ENCODE measurements at regions not wholly inside any gene's neighbourhood (a gene's known extent, or its start where the extent isn't known, plus 50 kb on each side); places are given as distances from the start of the nearest gene placed in this dataset.

DNA sequence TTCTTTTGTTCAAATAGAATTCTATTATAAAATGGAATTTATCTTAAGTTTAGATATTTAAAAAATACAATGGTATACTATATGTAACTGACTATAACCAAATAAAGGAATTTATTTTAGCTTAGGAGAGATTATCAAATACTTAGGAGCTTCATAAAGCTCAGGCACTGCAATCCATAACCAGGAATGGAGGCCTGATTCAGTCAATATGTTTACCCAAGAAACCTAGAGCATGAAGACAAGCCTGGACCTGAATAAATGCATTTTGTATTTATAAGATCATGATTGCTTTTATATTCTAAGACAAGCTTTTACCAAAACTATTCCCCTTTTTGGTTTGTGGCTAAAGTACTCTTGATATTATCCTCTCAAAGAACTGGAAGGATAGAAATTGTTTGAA, 742.6 kb downstream of the FAT4 start:
- DNase-seq (ENCODE audit: low spot score in 2 of 2) (no peak), ATAC-seq (no peak)
- H3K36me3 Mint-ChIP-seq: no peaks in the 10 kb centered on the region
- peaks cover 21 to 24% of the 10 kb centered on the region in 2 donors for H3K9me3 Mint-ChIP-seq
- no peak overlapping the region for H3K27ac Mint-ChIP-seq

DNA sequence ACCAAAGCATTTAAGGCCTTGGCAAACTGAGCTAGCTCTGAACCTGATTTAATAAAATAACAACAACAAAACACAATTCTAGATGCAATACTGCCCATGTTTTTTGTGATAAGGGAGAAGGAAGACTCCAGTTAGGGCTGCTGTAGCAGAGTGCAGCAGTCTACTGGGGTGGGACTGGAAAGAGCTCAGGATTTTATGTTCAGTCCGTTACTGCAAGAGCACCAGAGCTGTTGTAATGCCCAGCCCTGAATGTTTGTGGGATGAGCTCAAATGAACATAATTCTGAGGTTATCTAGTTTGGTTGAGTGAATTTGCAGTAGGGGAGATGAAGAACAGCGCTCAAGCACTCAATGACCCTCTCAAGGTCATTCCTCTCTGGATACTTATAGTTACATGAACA, 743.8 kb downstream of the FAT4 start:
- ATAC-seq: no peak
- Mint-ChIP-seq H3K36me3 (no peaks in the 10 kb centered on the region), H3K9me3 (peaks cover 21 to 24% of the 10 kb centered on the region in 2 donors), H3K27ac (no peak overlapping the region)
- no peak for DNase-seq (ENCODE audit: low spot score in 2 of 2)

DNA sequence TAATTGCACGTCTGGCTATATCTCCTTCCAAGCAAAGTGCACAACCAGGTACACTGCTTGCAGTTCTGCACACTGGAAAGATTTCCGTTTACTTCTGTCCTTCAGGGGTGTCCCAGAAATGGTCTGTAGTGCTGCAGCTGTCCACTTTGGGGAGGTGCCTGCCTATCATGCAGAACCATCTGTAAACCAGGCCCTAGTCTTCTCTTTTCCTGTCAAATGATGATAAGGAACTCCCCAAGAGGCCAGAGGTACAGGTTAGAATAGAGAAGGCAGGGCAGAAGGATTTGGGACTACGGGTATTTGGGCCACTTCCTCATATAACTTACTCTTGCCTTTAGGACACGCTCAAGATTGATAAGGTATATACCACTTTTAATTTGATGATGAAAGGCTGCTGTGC, 746.9 kb downstream of the FAT4 start:
- no peak for DNase-seq (ENCODE audit: low spot score in 2 of 2)
- peaks cover 11 to 25% of the 10 kb centered on the region in 2 donors for H3K9me3 Mint-ChIP-seq
- no peaks in the 10 kb centered on the region for H3K36me3 Mint-ChIP-seq
- ATAC-seq: no peak
- H3K27ac Mint-ChIP-seq: no peak overlapping the region

DNA sequence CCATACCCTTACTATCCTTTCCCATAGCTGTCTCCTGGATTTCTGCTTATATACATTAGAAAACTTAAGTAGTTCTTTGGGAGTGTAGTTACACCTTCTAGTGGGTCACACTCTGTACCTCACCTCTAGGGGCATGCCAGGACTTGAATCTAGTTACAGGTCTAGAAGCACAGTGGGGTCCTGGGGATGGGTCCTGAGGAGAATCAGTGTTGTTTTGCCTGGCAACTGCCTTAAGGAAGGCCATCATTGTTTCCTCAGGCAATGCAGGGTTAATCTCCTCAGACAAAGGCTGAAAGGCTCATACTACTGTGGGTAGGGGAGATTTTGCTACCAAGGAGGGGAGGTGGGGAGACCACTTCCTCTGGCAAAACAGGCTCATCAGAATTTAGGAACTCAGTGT, 750.3 kb downstream of the FAT4 start:
- H3K36me3 Mint-ChIP-seq: no peaks in the 10 kb centered on the region
- H3K9me3 Mint-ChIP-seq: peaks cover 0 to 16% of the 10 kb centered on the region in 2 donors
- H3K27ac Mint-ChIP-seq: no peak overlapping the region
- ATAC-seq: no peak
- DNase-seq (ENCODE audit: low spot score in 2 of 2): no peak

DNA sequence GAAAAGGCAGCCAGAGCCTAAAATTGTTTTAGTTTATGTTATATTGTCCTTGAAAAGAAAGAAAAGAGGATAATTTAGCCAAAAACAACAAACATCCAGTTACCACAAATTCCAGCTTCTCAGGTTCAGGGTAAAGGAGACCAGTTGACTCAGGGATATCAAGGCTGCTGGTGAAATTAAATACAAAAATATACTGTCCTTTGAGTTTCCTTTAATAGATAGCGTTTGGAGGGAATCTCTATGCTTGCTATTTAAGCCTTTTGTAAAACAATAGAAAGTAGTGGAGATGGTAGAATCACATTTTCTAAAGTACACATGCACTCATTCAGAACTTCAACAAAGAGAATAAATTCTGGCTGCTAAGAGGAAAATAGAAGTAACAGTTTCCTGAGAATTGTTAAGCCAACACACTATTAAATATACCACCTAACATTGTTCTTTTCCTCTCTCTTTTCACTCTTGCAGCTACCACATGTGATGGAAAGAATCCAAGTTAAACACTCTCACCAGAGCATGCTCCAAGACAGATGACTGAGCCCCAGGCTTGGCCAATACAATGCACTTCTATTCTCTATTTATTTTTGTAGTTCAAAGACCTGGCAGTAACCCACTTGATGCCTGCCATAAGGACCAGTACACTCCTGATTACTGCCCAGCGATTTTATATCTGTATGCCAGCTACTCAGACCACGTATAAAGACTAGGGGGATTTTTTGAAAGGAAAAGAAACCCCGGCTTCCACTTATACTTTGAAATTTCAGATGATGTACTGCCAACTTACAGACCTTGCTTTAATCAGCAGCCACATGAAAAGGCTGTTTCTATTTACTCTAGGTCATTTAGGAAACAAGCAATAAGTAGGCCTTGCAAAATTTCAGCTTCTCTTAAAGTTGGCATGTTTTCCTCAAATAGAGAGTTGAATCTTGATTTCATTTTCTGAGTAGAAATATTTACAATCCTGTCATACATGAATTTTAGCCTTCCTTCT, 756.9 kb downstream of the FAT4 start:
- H3K9me3 Mint-ChIP-seq: peaks cover 5 to 7% of the 10 kb centered on the region in 2 donors
- ATAC-seq (no peak), DNase-seq (ENCODE audit: low spot score in 2 of 2) (no peak)
- no peak overlapping the region for H3K27ac Mint-ChIP-seq
- no peaks in the 10 kb centered on the region for H3K36me3 Mint-ChIP-seq

DNA sequence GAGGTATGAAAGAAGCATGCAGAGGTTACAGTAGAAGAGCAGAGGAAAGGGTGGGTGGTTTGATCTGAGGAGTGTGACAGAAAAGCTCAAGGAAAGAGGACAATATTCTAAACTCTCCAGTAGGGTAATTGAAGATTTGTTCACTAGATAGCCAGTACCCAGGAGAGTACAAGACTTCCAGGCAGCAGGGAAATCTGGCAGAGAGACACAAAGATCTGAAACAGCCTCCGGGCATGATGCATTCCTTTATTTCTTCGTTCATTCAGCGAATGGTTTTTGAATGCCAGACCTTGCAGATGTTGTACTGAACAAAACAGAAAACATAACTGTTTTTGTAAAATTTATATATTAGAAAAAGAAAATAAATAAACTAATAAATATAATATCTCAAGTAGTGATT, 766.6 kb downstream of the FAT4 start:
- DNase-seq (ENCODE audit: low spot score in 2 of 2) (no peak), ATAC-seq (no peak)
- Mint-ChIP-seq H3K9me3 (peaks cover 12 to 17% of the 10 kb centered on the region in 2 donors), H3K27ac (no peak overlapping the region), H3K36me3 (no peaks in the 10 kb centered on the region)

DNA sequence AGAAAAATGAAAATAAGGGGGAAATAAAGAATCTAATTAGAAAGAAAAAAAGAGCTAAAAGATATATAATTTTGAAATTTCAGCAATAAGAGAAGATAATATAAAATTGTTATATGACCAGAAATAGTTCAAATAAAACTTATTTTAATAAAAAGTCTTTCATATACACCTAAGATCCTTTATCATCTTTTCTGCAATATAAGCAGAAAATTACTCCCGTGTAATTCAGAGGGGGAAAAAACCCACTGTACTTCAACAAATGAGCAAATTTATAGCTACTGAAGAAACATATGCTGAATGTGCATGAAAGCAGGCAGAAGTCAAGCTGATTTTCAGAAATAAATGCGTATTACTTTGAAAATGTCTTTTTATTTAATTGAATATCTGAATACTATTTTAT, 771.3 kb downstream of the FAT4 start:
- H3K36me3 Mint-ChIP-seq: no peaks in the 10 kb centered on the region
- ATAC-seq: no peak
- peaks cover 12 to 15% of the 10 kb centered on the region in 2 donors for H3K9me3 Mint-ChIP-seq
- DNase-seq (ENCODE audit: low spot score in 2 of 2): no peak
- no peak overlapping the region for H3K27ac Mint-ChIP-seq

DNA sequence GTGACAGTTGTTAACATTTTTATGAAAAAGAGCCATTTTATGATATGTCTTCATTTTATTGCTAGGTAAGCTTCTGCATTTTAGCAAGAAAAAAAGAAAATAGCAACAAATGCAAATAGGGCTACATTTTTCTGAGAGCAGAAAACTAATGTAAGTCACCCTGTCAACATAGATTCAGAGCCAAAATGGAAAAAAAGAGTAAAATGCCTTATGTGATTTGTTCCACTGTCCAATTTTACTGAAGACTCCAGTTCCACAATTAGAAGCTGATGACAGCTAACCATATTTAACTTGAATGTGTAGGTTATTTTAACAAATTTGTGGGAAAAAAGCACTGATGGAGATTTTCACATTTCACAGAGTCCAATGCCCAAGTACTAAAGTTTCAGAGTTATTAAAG, 772.3 kb downstream of the FAT4 start:
- Mint-ChIP-seq H3K36me3 (no peaks in the 10 kb centered on the region), H3K9me3 (peaks cover 7% of the 10 kb centered on the region in 2 donors), H3K27ac (no peak overlapping the region)
- DNase-seq (ENCODE audit: low spot score in 2 of 2) (no peak), ATAC-seq (no peak)

DNA sequence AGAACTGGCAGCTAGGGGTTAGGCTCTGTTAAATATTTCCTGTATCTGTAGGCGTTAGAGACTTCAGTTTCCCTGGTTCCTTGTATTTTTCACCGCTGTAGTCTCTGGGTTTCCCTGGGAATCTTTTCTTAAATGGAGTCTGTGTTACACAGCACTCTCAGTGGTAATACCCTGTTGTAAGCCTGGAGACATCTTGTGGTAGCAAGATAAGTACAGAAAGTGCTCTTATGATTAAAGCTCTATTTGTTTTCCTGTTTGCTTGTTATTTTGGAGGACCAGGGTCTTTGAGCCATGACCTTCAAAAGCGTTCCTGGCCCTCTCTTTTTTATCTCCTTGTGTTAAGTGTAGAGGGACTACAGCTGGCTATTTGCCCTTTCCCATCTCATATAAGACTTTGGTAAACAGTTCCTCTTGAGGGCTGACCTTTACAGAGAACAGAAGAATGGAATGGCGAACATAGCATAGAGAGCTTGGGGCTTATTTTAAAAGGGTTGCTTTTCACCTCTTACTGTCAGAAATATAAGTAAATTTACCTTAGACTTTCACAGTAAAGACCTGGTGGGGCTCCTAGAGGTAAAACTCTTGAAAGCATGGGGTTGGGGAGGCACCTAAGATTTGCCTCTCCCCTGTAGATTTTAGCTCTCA, 782.5 kb downstream of the FAT4 start:
- no peaks in the 10 kb centered on the region for H3K36me3 Mint-ChIP-seq
- ATAC-seq: no peak
- peaks cover 3 to 11% of the 10 kb centered on the region in 2 donors for H3K9me3 Mint-ChIP-seq
- no peak overlapping the region for H3K27ac Mint-ChIP-seq
- no peak for DNase-seq (ENCODE audit: low spot score in 2 of 2)

DNA sequence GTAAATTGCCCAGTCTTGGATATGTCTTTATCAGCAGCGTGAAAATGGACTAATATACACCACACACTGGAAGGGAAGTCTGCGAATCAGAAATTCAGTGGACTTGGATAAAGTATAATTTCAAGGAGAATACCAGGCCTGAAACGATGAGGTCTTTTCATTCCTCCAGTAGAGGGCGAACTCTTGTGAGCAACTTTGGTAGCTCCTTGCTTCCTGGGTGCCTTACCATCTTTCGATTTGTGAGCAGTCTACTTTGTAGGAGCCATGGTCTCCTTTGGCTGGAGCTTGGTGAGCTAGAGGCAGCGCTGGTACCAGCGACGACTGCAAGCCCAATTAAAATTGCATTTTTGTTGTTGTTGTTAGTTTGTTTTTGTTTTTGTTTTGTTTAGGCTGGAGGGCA, 791.9 kb downstream of the FAT4 start:
- ATAC-seq (no peak), DNase-seq (ENCODE audit: low spot score in 2 of 2) (no peak)
- peaks cover 0 to 6% of the 10 kb centered on the region in 2 donors for H3K36me3 Mint-ChIP-seq
- peaks cover 9 to 11% of the 10 kb centered on the region in 2 donors for H3K9me3 Mint-ChIP-seq
- no peak overlapping the region for H3K27ac Mint-ChIP-seq

DNA sequence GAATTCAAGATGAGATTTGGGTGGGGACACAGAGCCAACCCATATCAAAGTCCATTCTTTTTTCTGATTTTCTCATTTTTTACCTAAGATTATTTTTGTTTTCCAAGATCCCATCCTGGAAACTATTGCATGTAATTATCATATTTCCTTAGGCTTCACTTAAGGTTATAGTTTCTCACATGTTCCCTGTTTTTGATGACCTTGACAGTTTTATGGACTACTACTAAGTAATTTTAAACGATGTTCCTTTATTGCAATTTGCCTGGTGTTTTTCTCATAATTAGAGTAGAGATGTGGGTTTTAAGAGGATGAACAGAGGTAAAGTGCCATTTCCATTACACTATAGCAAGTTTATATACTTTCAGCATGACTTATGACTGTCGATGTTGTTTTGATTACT, 795.1 kb downstream of the FAT4 start:
- Mint-ChIP-seq H3K36me3 (peaks cover 0 to 12% of the 10 kb centered on the region in 2 donors), H3K9me3 (peaks cover 20 to 22% of the 10 kb centered on the region in 2 donors), H3K27ac (no peak overlapping the region)
- ATAC-seq: no peak
- DNase-seq (ENCODE audit: low spot score in 2 of 2): no peak

DNA sequence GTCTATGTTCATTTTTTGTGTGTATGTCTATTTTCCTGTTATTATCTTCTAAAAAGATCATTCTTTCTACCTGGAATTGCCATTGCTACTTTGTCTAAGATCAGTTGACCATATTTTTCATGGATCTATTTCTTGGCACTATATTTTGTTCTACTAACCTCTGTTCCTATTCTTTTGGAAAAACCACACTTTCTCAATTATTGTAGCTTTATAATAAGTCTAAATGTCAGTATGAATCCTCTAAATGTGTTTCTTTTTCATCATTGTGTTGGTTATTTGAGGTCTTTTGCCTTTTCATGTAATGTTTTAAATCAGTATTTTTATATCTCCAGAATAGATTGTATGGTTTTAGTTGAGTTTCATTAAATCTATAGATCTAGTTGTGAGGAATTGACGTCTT, 798.3 kb downstream of the FAT4 start:
- ATAC-seq: no peak
- H3K9me3 Mint-ChIP-seq: peaks cover 24 to 29% of the 10 kb centered on the region in 2 donors

DNA sequence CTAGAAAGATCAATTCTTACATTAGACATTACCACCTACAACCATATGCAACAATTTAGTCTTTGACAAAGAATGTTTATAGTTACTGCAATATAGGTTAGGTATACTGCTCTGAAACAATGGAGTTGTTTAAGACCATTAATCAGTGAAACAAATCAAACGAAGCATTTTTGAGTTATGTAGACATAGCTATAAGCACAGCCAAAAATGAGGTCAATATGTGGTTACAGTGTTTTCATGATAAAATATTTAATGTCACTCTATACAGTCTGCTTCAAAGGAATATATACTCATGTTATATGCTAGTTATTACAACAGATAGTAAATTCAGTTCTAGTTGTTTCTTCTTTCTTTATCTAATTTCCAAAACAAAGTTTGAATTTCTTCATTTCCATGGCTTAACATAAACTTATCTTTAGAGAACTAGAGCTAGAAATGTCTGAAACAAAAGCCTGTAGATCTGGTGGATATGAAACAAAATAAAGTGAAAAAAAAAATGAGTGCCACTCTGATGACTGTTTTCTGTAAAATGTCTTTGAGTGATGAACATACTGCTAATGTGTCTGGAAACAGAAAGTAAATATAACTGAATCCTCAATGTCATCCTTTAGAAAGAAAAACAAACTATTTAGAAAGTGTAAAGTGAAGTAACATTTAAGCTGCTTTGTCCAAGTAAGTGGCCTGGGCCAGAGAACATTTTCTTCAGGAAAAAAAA, 809.0 kb downstream of the FAT4 start:
- Mint-ChIP-seq H3K27ac (no peak overlapping the region), H3K36me3 (peaks cover 0 to 5% of the 10 kb centered on the region in 2 donors), H3K9me3 (peaks cover 8 to 10% of the 10 kb centered on the region in 2 donors)
- no peak for ATAC-seq
- DNase-seq (ENCODE audit: low spot score in 2 of 2): no peak

More for the DNA sequence above, 798.3 kb downstream of the FAT4 start:
- Mint-ChIP-seq H3K36me3 (peaks cover 0 to 6% of the 10 kb centered on the region in 2 donors), H3K27ac (no peak overlapping the region)
- no peak for DNase-seq (ENCODE audit: low spot score in 2 of 2)

DNA sequence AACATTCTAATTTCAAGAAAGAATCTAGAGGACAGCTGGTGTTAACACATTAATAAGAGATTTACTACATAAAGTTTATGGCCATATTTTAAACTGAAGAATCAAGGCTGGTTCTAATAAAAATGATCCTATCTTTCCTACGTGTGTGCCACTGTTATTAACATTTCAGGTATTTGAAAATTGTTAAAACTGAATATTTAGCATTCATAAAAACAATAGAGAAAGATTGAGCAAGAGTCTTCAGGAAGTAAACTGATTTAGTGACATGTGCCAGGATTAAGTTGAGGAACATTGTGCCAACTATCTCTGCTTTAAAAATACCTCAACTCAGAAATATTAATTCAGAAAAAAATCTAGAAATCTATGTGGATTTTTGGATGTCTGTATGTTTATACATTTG, 810.1 kb downstream of the FAT4 start:
- no peaks in the 10 kb centered on the region for H3K36me3 Mint-ChIP-seq
- H3K27ac Mint-ChIP-seq: no peak overlapping the region
- H3K9me3 Mint-ChIP-seq: peaks cover under 1 to 11% of the 10 kb centered on the region in 2 donors
- DNase-seq (ENCODE audit: low spot score in 2 of 2) (no peak), ATAC-seq (no peak)

DNA sequence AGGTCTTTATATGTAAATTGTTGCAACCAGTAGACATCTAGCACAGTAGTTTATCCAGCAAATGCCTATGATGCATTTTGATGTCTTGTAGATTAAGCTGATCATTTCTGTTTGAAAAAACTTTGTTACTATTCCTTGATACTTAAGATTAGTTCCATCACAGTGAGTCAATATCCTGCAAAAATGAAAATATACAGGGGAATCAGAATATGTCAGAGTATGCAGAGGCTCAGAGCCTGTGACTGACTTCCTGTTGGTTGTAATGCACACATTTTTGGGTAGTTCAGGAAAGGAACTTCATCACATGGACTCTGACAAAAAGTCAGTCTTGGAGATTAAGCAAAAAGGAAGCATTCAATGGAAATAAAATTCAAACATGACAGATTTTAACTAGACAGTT, 815.5 kb downstream of the FAT4 start:
- no peak for DNase-seq (ENCODE audit: low spot score in 2 of 2)
- Mint-ChIP-seq H3K27ac (no peak overlapping the region), H3K9me3 (peaks cover 14 to 18% of the 10 kb centered on the region in 2 donors), H3K36me3 (no peaks in the 10 kb centered on the region)
- no peak for ATAC-seq

DNA sequence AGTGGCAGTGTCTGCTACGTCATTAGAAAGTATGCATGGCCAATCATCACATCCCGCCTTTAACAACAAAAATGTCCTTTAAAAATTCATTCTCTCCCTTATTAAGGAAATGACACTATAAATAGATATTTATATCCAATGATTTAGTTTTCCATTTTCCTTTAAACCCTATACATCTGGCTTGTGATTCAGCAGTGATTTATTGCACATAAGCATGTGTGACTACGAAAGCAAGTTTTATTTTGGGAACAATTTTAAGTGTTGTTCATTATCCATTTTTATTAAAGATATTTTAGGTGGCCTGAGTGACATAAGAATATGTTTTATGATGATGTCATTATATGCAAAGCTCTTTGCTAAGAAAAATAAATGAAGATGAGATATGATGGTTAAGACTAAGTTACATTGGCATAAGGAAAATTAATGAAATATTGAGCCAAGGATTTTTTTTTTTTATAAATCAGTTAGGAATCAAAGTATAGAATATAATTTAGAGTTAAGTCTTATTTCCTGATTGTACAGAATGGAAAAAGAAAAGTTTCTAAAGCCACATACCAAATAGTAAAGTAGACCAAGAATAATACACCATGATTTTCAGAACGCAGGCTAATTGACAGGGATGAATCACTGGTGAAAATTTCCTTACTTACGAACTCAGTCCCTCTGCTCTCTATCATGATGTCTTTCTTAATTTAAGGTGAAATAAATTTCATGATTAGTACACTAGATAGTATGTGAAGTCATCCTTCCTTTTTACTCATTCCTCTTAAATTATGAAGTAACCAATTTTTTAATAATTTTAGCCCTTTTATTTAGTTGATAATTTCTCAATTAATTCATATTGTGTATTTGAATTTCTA, 822.4 kb downstream of the FAT4 start:
- peaks cover 8 to 13% of the 10 kb centered on the region in 2 donors for H3K9me3 Mint-ChIP-seq
- DNase-seq (ENCODE audit: low spot score in 2 of 2) (no peak), ATAC-seq (no peak)
- no peak overlapping the region for H3K27ac Mint-ChIP-seq
- H3K36me3 Mint-ChIP-seq: no peaks in the 10 kb centered on the region

Measured in activated naive CD4-positive, alpha-beta T cell treated with anti-CD3 and anti-CD28 coated beads, Interleukin-2, amount 50 U/mL, for 72 hours (primary cell).